GM19395 (cell line): ENCODE measurements at regions not wholly inside any gene's neighbourhood (a gene's known extent, or its start where the extent isn't known, plus 50 kb on each side); places are given as distances from the start of the nearest gene placed in this dataset.

Experiments
- ATAC-seq: cut with Tn5 transposase; IDR thresholded peaks from one replicate; pipeline ENCODE4 v1.9.1; 2021; ENCODE audit warnings: mild to moderate bottlenecking, moderate library complexity; ENCODE audit not compliant: unreplicated experiment

GRCh38 chr15:93664213-93664956, 567.0 kb upstream of the MCTP2 start:
- no peak for ATAC-seq

GRCh38 chr15:93662162-93662885, 569.0 kb upstream of the MCTP2 start:
- no peak for ATAC-seq

GRCh38 chr15:93658026-93658816, 569.2 kb upstream of the RGMA start:
- no peak for ATAC-seq

GRCh38 chr15:93656041-93656440, 567.0 kb upstream of the RGMA start:
- ATAC-seq: no peak

- ATAC-seq: no peak
Observed at GRCh38 chr15:93649691-93650235, 560.8 kb upstream of the RGMA start.

GRCh38 chr15:93646193-93646592, 557.2 kb upstream of the RGMA start:
- ATAC-seq: no peak

- no peak for ATAC-seq
Observed at GRCh38 chr15:93645594-93645993, 556.6 kb upstream of the RGMA start.

- no peak for ATAC-seq
Observed at GRCh38 chr15:93644595-93644994, 555.6 kb upstream of the RGMA start.

- ATAC-seq: no peak
Observed at GRCh38 chr15:93640411-93640962, 551.5 kb upstream of the RGMA start.

- ATAC-seq: no peak
Observed at GRCh38 chr15:93631958-93632618, 543.1 kb upstream of the RGMA start.

- ATAC-seq: no peak
Observed at GRCh38 chr15:93619597-93619996, 530.6 kb upstream of the RGMA start.

GRCh38 chr15:93617443-93617842, 528.4 kb upstream of the RGMA start:
- no peak for ATAC-seq

- ATAC-seq: no peak
Observed at GRCh38 chr15:93614386-93615104, 525.5 kb upstream of the RGMA start.

GRCh38 chr15:93613386-93613785, 524.4 kb upstream of the RGMA start:
- no peak for ATAC-seq

GRCh38 chr15:93612953-93613352, 523.9 kb upstream of the RGMA start:
- ATAC-seq: no peak

GRCh38 chr15:93610944-93611343, 521.9 kb upstream of the RGMA start:
- ATAC-seq: no peak

- no peak for ATAC-seq
Observed at GRCh38 chr15:93608643-93609148, 519.7 kb upstream of the RGMA start.

GRCh38 chr15:93603550-93603949, 514.5 kb upstream of the RGMA start:
- no peak for ATAC-seq

- ATAC-seq: no peak
Observed at GRCh38 chr15:93587059-93587521, 498.1 kb upstream of the RGMA start.

GRCh38 chr15:93585012-93585411, 496.0 kb upstream of the RGMA start:
- no peak for ATAC-seq
